Activated CD4-positive, CD25-positive, alpha-beta regulatory T cell treated with anti-CD3 and anti-CD28 coated beads, Interleukin-2, amount 50 U/mL, for 72 hours (primary cell): ENCODE measurements at regions not wholly inside any gene's neighbourhood (a gene's known extent, or its start where the extent isn't known, plus 50 kb on each side); places are given as distances from the start of the nearest gene placed in this dataset.

Source experiments
- DNase-seq: peaks from one replicate; pipeline ENCODE4 v3.0.0; 2021

GRCh38 chr15:69805248-69805953 lies 292.3 kb downstream of the TLE3 start:
- no peak for DNase-seq

GRCh38 chr15:69806287-69806915 lies 291.3 kb downstream of the TLE3 start:
- no peak for DNase-seq

- no peak for DNase-seq
Measured at GRCh38 chr15:69807721-69808120, 290.0 kb downstream of the TLE3 start.

- DNase-seq: no peak
Measured at GRCh38 chr15:69808756-69809155, 289.0 kb downstream of the TLE3 start.

GRCh38 chr15:69809421-69809820 lies 288.3 kb downstream of the TLE3 start:
- DNase-seq: no peak

- no peak for DNase-seq
Measured at GRCh38 chr15:69810431-69811354, 287.0 kb downstream of the TLE3 start.

GRCh38 chr15:69812861-69813261 lies 284.9 kb downstream of the TLE3 start:
- no peak for DNase-seq

GRCh38 chr15:69813881-69814280 lies 283.8 kb downstream of the TLE3 start:
- no peak for DNase-seq

GRCh38 chr15:69814932-69815331 lies 282.8 kb downstream of the TLE3 start:
- no peak for DNase-seq

GRCh38 chr15:69815793-69816192 lies 281.9 kb downstream of the TLE3 start:
- no peak for DNase-seq

GRCh38 chr15:69816522-69816921 lies 281.2 kb downstream of the TLE3 start:
- no peak for DNase-seq

GRCh38 chr15:69818529-69818928 lies 279.2 kb downstream of the TLE3 start:
- DNase-seq: no peak

GRCh38 chr15:69819371-69819770 lies 278.3 kb downstream of the TLE3 start:
- no peak for DNase-seq

- no peak for DNase-seq
Measured at GRCh38 chr15:69820819-69821218, 276.9 kb downstream of the TLE3 start.

GRCh38 chr15:69823223-69823907 lies 274.4 kb downstream of the TLE3 start:
- no peak for DNase-seq

GRCh38 chr15:69824075-69824876 lies 273.4 kb downstream of the TLE3 start:
- no peak for DNase-seq

GRCh38 chr15:69824877-69825406 lies 272.8 kb downstream of the TLE3 start:
- DNase-seq: no peak

- DNase-seq: no peak
Measured at GRCh38 chr15:69825941-69826818, 271.5 kb downstream of the TLE3 start.

GRCh38 chr15:69826819-69827175 lies 270.9 kb downstream of the TLE3 start:
- no peak for DNase-seq

- no peak for DNase-seq
Measured at GRCh38 chr15:69827751-69828150, 270.0 kb downstream of the TLE3 start.
